ENCODE measurements at regions not wholly inside any gene's neighbourhood (a gene's known extent, or its start where the extent isn't known, plus 50 kb on each side); places are given as distances from the start of the nearest gene placed in this dataset.

- H3K27ac ChIP-seq (ENCODE audit: low read depth) = no peak overlapping the region
- H3K4me1 ChIP-seq (ENCODE audit: insufficient read depth) = peaks cover 42% of the 10 kb centered on the region
- DNase-seq (ENCODE audit: low spot score) = no peak
- H4K20me1 ChIP-seq (replicated peaks; ENCODE audit: insufficient read depth) = peaks cover 3% of the 10 kb centered on the region; the same call in 1 of the 2 replicates
- H3K27me3 ChIP-seq (ENCODE audit: insufficient read depth) = no peaks in the 10 kb centered on the region
- H2AFZ ChIP-seq = no peak overlapping the region
- H3K27ac Mint-ChIP-seq = peak overlapping the region; percentile 50; the same call in 1 of the 2 replicates
- peaks cover 3% of the 10 kb centered on the region for H3K27me3 Mint-ChIP-seq (ENCODE audit: insufficient read depth, low read depth, poor library complexity)
- H3F3A ChIP-seq (replicated peaks; ENCODE audit: low read depth) = no peaks in the 10 kb centered on the region
- H3K4me2 ChIP-seq = 0 out of 2 replicates have a peak overlapping the region, but pooled peaks have one; percentile 6
- no peaks in the 10 kb centered on the region for H3K36me3 ChIP-seq (ENCODE audit: insufficient read depth)
- peaks cover 67% of the 10 kb centered on the region for H3K4me1 Mint-ChIP-seq
- H3K79me2 ChIP-seq (replicated peaks; ENCODE audit: insufficient read depth) = peaks cover 61% of the 10 kb centered on the region
- no peaks in the 10 kb centered on the region for H3K36me3 Mint-ChIP-seq (ENCODE audit: low read depth)
- H3K9me2 ChIP-seq (ENCODE audit: insufficient read depth) = peaks cover 5% of the 10 kb centered on the region; the same call in 1 of the 2 replicates
- TF ChIP-seq ZNF331 (CRISPR knock-in tag; IDR thresholded peaks at IDR 0.05; ENCODE audit: low read depth) (no peak), ETS1 (IDR thresholded peaks at IDR 0.05) (no peak), POLR2AphosphoS5 (IDR thresholded peaks at IDR 0.05; ENCODE audit: low read depth) (no peak), ZNF114 (CRISPR knock-in tag; IDR thresholded peaks at IDR 0.05) (no peak), EZH2 (IDR thresholded peaks at IDR 0.05; ENCODE audit: low read depth, unreplicated experiment) (no peak), JUNB (IDR thresholded peaks at IDR 0.05; ENCODE audit: unreplicated experiment) (no peak), CTCF (conservative IDR thresholded peaks at IDR 0.05; ENCODE audit: low read depth in 2 of 2) (no peak), STAT1 (IDR thresholded peaks at IDR 0.05; ENCODE audit: unreplicated experiment) (no peak), ZNF462 (CRISPR knock-in tag; IDR thresholded peaks at IDR 0.05) (no peak), CREB1 (CRISPR knock-in tag; IDR thresholded peaks at IDR 0.05; ENCODE audit: low read depth) (no peak), EZH2phosphoT487 (IDR thresholded peaks at IDR 0.05; ENCODE audit: unreplicated experiment) (no peak), NANOG (IDR thresholded peaks at IDR 0.05; ENCODE audit: borderline replicate concordance) (no peak)
- TF ChIP-seq, protein P1, sequence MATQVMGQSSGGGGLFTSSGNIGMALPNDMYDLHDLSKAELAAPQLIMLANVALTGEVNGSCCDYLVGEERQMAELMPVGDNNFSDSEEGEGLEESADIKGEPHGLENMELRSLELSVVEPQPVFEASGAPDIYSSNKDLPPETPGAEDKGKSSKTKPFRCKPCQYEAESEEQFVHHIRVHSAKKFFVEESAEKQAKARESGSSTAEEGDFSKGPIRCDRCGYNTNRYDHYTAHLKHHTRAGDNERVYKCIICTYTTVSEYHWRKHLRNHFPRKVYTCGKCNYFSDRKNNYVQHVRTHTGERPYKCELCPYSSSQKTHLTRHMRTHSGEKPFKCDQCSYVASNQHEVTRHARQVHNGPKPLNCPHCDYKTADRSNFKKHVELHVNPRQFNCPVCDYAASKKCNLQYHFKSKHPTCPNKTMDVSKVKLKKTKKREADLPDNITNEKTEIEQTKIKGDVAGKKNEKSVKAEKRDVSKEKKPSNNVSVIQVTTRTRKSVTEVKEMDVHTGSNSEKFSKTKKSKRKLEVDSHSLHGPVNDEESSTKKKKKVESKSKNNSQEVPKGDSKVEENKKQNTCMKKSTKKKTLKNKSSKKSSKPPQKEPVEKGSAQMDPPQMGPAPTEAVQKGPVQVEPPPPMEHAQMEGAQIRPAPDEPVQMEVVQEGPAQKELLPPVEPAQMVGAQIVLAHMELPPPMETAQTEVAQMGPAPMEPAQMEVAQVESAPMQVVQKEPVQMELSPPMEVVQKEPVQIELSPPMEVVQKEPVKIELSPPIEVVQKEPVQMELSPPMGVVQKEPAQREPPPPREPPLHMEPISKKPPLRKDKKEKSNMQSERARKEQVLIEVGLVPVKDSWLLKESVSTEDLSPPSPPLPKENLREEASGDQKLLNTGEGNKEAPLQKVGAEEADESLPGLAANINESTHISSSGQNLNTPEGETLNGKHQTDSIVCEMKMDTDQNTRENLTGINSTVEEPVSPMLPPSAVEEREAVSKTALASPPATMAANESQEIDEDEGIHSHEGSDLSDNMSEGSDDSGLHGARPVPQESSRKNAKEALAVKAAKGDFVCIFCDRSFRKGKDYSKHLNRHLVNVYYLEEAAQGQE (IDR thresholded peaks at IDR 0.05; ENCODE audit: unreplicated experiment) = no peak
- no peak for ATAC-seq
- no peak overlapping the region for H3K4me3 Mint-ChIP-seq
- no peaks in the 10 kb centered on the region for H3K9me3 Mint-ChIP-seq
- no peak overlapping the region for H3K4me3 ChIP-seq
These were observed 55.8 kb upstream of the MGAT5 start for GRCh38 chr2:134198006-134198634.

Measured in GM23338 (cell line).